ENCODE measurements at regions not wholly inside any gene's neighbourhood (a gene's known extent, or its start where the extent isn't known, plus 50 kb on each side); places are given as distances from the start of the nearest gene placed in this dataset.

DNA sequence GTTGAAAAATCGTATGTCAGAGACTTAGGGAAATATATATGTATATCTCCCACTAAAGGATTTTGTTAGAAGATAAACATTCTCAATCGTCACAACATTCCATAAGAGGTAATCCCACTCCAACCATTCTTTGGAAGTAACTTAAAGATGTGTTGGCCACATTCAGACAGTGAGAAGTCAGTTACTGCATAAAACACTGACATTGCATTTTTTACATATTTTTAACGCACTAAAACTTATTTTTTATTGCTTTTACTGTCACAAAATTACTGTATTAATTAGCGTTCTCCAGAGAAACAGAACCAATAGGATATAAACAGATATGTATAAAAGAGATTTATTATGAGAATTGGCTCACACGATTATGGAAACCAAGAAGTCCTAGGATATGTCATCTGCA, 74.3 kb upstream of the VGLL2 start:
- TF ChIP-seq, protein P1, sequence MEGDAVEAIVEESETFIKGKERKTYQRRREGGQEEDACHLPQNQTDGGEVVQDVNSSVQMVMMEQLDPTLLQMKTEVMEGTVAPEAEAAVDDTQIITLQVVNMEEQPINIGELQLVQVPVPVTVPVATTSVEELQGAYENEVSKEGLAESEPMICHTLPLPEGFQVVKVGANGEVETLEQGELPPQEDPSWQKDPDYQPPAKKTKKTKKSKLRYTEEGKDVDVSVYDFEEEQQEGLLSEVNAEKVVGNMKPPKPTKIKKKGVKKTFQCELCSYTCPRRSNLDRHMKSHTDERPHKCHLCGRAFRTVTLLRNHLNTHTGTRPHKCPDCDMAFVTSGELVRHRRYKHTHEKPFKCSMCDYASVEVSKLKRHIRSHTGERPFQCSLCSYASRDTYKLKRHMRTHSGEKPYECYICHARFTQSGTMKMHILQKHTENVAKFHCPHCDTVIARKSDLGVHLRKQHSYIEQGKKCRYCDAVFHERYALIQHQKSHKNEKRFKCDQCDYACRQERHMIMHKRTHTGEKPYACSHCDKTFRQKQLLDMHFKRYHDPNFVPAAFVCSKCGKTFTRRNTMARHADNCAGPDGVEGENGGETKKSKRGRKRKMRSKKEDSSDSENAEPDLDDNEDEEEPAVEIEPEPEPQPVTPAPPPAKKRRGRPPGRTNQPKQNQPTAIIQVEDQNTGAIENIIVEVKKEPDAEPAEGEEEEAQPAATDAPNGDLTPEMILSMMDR (IDR thresholded peaks at IDR 0.05; ENCODE audit: borderline replicate concordance, extremely low read depth, low read length, poor library complexity, severe bottlenecking), result no peak
- TF ChIP-seq EZH2 (IDR thresholded peaks at IDR 0.05; ENCODE audit: borderline replicate concordance, low read depth, low read length, severe bottlenecking), result no peak
